Retinal pigment epithelial cell (primary cell): ENCODE measurements at regions not wholly inside any gene's neighbourhood (a gene's known extent, or its start where the extent isn't known, plus 50 kb on each side); places are given as distances from the start of the nearest gene placed in this dataset.

Source experiments
- DNase-seq: peaks from one replicate; pipeline ENCODE4 v3.0.0-alpha.2; 2010; ENCODE audit warnings: low read depth
- H3K4me3 ChIP-seq: 2 replicates; pipeline ENCODE4 v1.5.1; 2011; ENCODE audit warnings: mild to moderate bottlenecking, low read length, control low read depth, moderate library complexity
- TF ChIP-seq, protein P1 (sequence below): conservative IDR thresholded peaks from 2 replicates; pipeline ENCODE4 v1.5.1; 2011; ENCODE audit warnings: low read depth, low read length, control low read depth, inconsistent platforms

GRCh38 chr20:23150304-23151007, 64.3 kb upstream of the CD93 start:
- DNase-seq: no peak
- TF ChIP-seq, protein P1, sequence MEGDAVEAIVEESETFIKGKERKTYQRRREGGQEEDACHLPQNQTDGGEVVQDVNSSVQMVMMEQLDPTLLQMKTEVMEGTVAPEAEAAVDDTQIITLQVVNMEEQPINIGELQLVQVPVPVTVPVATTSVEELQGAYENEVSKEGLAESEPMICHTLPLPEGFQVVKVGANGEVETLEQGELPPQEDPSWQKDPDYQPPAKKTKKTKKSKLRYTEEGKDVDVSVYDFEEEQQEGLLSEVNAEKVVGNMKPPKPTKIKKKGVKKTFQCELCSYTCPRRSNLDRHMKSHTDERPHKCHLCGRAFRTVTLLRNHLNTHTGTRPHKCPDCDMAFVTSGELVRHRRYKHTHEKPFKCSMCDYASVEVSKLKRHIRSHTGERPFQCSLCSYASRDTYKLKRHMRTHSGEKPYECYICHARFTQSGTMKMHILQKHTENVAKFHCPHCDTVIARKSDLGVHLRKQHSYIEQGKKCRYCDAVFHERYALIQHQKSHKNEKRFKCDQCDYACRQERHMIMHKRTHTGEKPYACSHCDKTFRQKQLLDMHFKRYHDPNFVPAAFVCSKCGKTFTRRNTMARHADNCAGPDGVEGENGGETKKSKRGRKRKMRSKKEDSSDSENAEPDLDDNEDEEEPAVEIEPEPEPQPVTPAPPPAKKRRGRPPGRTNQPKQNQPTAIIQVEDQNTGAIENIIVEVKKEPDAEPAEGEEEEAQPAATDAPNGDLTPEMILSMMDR: no peak
- no peak overlapping the region for H3K4me3 ChIP-seq

GRCh38 chr20:23149623-23150279, 63.6 kb upstream of the CD93 start:
- no peak overlapping the region for H3K4me3 ChIP-seq
- TF ChIP-seq, protein P1: no peak

DNA sequence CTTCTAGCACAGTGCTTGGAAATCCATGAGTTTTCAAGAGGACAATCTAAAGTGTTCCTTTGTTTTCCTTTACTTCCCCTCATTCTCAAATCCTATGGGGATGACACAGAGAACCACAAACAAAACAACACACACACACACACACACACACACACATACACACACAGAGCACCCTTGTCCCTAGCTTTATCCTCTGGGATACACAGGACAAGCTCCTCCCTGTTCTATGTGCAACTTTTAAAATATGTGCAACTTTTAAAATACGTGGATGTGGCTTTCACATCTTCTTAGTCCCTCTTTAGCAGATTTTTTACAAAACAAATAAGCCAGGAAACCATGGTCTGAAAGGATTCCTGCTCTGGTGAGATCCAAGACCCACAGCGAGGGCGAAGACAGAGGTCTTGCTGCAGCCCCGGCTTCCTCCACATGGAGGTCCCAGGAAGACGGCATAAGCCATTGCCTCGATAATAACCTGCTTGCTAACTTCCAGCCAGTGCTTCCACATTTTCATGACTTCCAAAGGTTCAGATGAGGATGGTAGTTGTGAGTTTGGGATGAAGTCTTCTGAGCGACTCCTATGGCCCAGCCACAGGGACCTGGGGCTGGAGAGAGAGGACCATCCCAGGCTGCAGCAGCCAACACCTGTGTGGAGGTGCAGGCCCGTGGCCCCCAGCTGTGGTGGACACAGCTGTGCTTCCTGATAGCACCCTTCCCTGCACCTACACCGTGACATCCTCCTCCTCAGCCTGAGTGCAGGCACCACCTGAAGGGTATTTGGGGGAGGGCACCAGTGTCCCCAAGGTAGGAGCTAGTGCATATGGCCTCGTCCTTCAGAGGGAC, 62.8 kb upstream of the CD93 start:
- TF ChIP-seq, protein P1: no peak
- no peak overlapping the region for H3K4me3 ChIP-seq
- DNase-seq: no peak

More at GRCh38 chr20:23149623-23150279, 63.6 kb upstream of the CD93 start:
- no peak for DNase-seq

DNA sequence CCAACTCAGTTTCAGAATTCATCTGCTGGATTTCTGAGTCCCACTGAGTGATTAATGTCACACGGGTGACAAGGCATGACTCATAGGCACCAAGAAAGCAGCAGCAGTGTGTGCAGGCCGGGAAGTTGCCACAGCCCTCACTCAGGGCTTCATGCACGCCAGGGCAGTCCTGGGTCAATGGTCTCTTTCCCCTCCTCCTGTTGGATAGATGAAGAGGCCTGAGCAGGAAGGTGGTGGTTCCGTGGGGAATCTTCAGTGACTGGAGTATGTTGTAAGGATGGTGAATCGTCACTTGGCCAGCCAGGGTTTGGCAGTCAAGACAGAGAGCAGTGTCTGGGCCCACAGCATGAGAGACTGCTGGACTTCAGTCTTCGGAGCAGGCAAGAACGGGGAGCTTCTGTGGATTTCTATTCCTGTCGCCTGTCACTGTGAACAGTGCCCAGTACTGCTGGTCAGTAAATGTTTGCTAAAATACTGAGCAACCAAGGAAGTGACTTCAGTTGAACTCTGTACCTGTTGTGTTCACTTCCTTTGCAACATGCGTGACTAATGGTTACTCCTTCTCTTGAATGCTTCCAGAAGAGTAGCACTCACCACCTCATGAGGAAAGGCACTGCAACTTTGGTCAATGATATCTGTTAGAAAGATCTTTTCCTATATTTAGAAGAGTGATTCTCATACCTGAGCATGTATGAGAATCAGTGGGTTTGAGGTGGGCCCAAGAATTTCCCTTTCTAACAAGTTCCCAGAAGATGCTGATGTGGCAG, 62.0 kb upstream of the CD93 start:
- H3K4me3 ChIP-seq: no peak overlapping the region
- TF ChIP-seq, protein P1: no peak
- no peak for DNase-seq

GRCh38 chr20:23147647-23147963, 61.5 kb upstream of the CD93 start:
- TF ChIP-seq, protein P1: no peak
- DNase-seq: no peak
- no peak overlapping the region for H3K4me3 ChIP-seq

DNA sequence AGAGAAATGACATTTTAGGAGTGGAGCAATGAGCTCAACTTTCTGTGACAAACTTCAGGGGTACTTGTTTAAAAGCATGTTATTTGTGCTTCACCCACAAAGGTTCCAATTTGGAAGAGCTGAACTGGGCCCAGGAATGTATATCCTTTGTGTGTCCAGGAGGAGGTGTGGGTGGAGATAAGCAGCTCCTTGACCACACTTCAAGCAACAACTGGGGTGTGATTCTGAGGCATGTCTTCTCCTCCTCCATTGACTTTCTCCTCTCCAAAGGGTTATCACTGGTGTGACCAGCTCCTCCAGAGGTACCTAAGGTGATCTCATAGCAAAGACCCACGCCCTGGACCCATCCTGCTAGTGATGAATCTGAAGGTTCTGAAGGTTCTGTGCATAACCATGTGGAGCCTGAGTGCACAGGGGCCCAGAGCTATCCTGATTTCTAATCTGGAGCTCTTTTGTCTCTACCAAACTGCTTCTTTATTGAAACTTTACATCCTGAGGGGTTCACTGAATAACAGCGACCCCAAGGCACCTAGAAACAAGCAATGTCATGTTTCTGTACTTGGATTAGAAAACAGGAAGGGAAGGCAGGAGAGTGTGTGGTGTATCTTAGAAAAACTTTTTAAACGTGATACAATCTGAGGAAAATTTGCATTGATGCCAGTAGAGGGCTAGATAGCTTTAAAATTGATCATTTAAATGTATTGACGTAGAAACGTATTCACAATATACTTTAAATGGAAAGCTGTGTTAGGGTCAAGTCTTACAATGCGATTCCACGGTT, 60.9 kb upstream of the CD93 start:
- H3K4me3 ChIP-seq: no peak overlapping the region
- TF ChIP-seq, protein P1: no peak
- no peak for DNase-seq
